HT1080 (cell line): ENCODE measurements at regions not wholly inside any gene's neighbourhood (a gene's known extent, or its start where the extent isn't known, plus 50 kb on each side); places are given as distances from the start of the nearest gene placed in this dataset.
"Not testable (repeated sequence)": the region's sequence is repeated elsewhere in the genome, so short reads cannot be mapped to it uniquely, and the experiment has no call there.

ENCODE experiments used
- DNase-seq: peaks from one replicate; pipeline ENCODE4 v3.0.0-alpha.2; 2015; ENCODE audit warnings: low read depth

- peak; percentile 20 for DNase-seq
Measured at GRCh38 chr11:101835506-101836063, 79.2 kb upstream of the CEP126 start.

GRCh38 chr11:101830475-101830874, 84.3 kb upstream of the CEP126 start:
- not testable (repeated sequence) for DNase-seq

GRCh38 chr11:101825531-101825930, 89.3 kb upstream of the CEP126 start:
- no peak for DNase-seq

- no peak for DNase-seq
Measured at GRCh38 chr11:101817581-101817980, 97.2 kb upstream of the CEP126 start.

GRCh38 chr11:101816613-101817012, 98.2 kb upstream of the CEP126 start:
- no peak for DNase-seq

GRCh38 chr11:101812546-101812945, 102.3 kb upstream of the CEP126 start:
- DNase-seq, result no peak

GRCh38 chr11:101810546-101810945, 104.3 kb upstream of the CEP126 start:
- no peak for DNase-seq

- peak; percentile 62 for DNase-seq
Measured at GRCh38 chr11:101807531-101807930, 107.3 kb upstream of the CEP126 start.

GRCh38 chr11:101803651-101804050, 111.2 kb upstream of the CEP126 start:
- DNase-seq, result no peak

GRCh38 chr11:101797335-101797734, 117.5 kb upstream of the CEP126 start:
- peak; percentile 40 for DNase-seq

GRCh38 chr11:101792814-101793213, 122.0 kb upstream of the CEP126 start:
- no peak for DNase-seq

GRCh38 chr11:101786916-101787315, 127.9 kb upstream of the CEP126 start:
- DNase-seq, result no peak

GRCh38 chr11:101786421-101786820, 128.4 kb upstream of the CEP126 start:
- no peak for DNase-seq

- not testable (repeated sequence) for DNase-seq
Measured at GRCh38 chr11:101779167-101779566, 135.6 kb upstream of the CEP126 start.

- DNase-seq, result no peak
Measured at GRCh38 chr11:101777476-101777875, 137.3 kb upstream of the CEP126 start.

GRCh38 chr11:101775033-101775432, 139.8 kb upstream of the CEP126 start:
- DNase-seq, result no peak

GRCh38 chr11:101770648-101771047, 144.2 kb upstream of the CEP126 start:
- no peak for DNase-seq

GRCh38 chr11:101765932-101766331, 148.9 kb upstream of the CEP126 start:
- no peak for DNase-seq

- peak; percentile 6 for DNase-seq
Measured at GRCh38 chr11:101759771-101760450, 154.9 kb upstream of the CEP126 start.

GRCh38 chr11:101757741-101758140, 157.1 kb upstream of the CEP126 start:
- no peak for DNase-seq

- DNase-seq, result no peak
Measured at GRCh38 chr11:101748572-101749344, 165.0 kb upstream of the TRPC6 start.

GRCh38 chr11:101745756-101746155, 161.9 kb upstream of the TRPC6 start:
- no peak for DNase-seq

- no peak for DNase-seq
Measured at GRCh38 chr11:101743828-101744227, 160.0 kb upstream of the TRPC6 start.
